K562 (cell line): ENCODE measurements at regions not wholly inside any gene's neighbourhood (a gene's known extent, or its start where the extent isn't known, plus 50 kb on each side); places are given as distances from the start of the nearest gene placed in this dataset.

ENCODE experiments used
- ATAC-seq: fragments of 200-7000 bp; cut with Tn5 transposase; 3 replicates; pipeline ENCODE4 v1.9.1; 2020; ENCODE audit warnings: moderate library complexity
- BruUV-seq: library from RNA; stranded (reverse); fragments of 400-500 nt; replicated peaks from 2 replicates; lab custom pipeline; 2021; lab: Mats Ljungman, UMichigan
- CTCF ChIA-PET: fragments of 300-600 bp; formaldehyde crosslinking; extraction: SDS; loops from one replicate; lab custom pipeline; 2021; ENCODE audit warnings: low intra/inter-chr PET ratio; lab: Yijun Ruan, JAX
- POLR2A ChIA-PET: fragments of 300-600, 350-650 bp; sonication (Branson Sonifier 250); formaldehyde crosslinking; extraction: SDS; loops from one replicate; lab custom pipeline; 2021; ENCODE audit warnings: antibody characterized with exemption, inconsistent platforms; lab: Yijun Ruan, JAX
- DNase-seq, 4 experiments: peaks; one replicate each; pipeline versions ENCODE4 v3.0.0 to v3.0.0-alpha.2; 2011 to 2018; ENCODE audit warnings: low spot score in 3 of 4, mixed read lengths in 3 of 4; ENCODE audit errors: extremely low read depth in 1 of 4
- FAIRE-seq: peaks from 2 replicates; lab custom pipeline; 2011; peaks lifted over from hg19 to GRCh38; lab: Jason Lieb, UNC
- H2AFZ ChIP-seq: 2 replicates; pipeline ENCODE4 v1.6.0; 2011; ENCODE audit warnings: low read depth, low read length, control low read depth, inconsistent platforms
- H3K27ac ChIP-seq: fragments of 200-600 bp; 3 replicates; pipeline ENCODE4 v1.8.0; 2011; ENCODE audit warnings: low read depth, mild to moderate bottlenecking, control low read depth, inconsistent platforms, low read length, moderate library complexity, mixed read lengths; ENCODE audit errors: extremely low read depth
- H3K27me3 ChIP-seq, 2 experiments: fragments of 300-600 bp in 1 of 2; 2 replicates in 1 of 2; 3 replicates in 1 of 2; pipeline versions ENCODE4 v1.6.0 to v1.8.0; 2011; ENCODE audit warnings: inconsistent platforms in 2 of 2, low read length in 2 of 2, mild to moderate bottlenecking in 1 of 2, mixed read lengths in 1 of 2, moderate library complexity in 1 of 2; ENCODE audit not compliant: control insufficient read depth in 2 of 2, insufficient read depth in 2 of 2
- H3K36me3 ChIP-seq: fragments of 300-600 bp; 3 replicates; pipeline ENCODE4 v1.8.0; 2011; ENCODE audit warnings: mild to moderate bottlenecking, low read length, inconsistent platforms; ENCODE audit not compliant: control insufficient read depth, insufficient read depth
- H3K4me1 ChIP-seq, 2 experiments: fragments of 200-600 bp in 1 of 2; replicated peaks in 1 of 2; 2 replicates in 1 of 2; 3 replicates in 1 of 2; pipeline versions ENCODE4 v1.5.1 to v1.8.0; 2011; ENCODE audit warnings: inconsistent platforms in 2 of 2, low read length in 2 of 2, mild to moderate bottlenecking in 1 of 2, mixed read lengths in 1 of 2, moderate library complexity in 1 of 2; ENCODE audit not compliant: control insufficient read depth in 2 of 2, insufficient read depth in 2 of 2
- H3K4me2 ChIP-seq: 2 replicates; pipeline ENCODE4 v1.6.1; 2011; ENCODE audit warnings: low read length, control low read depth, inconsistent platforms, mixed read lengths; ENCODE audit not compliant: insufficient read depth
- H3K4me3 ChIP-seq: fragments of 200-600 bp; sonication (generic), shearing (Covaris generic); 2 replicates; pipeline ENCODE4 v1.5.1; 2016; ENCODE audit warnings: control low read depth, inconsistent platforms
- H3K79me2 ChIP-seq: fragments of 200-600 bp; 3 replicates; pipeline ENCODE4 v1.8.0; 2011; ENCODE audit warnings: low read length, inconsistent platforms; ENCODE audit not compliant: control insufficient read depth, insufficient read depth
- H3K9ac ChIP-seq, 2 experiments: 2 replicates each; pipeline versions ENCODE4 v1.6.0 to v1.6.1; 2011; ENCODE audit warnings: low read depth in 2 of 2, low read length in 2 of 2, control low read depth in 1 of 2, inconsistent platforms in 1 of 2, mild to moderate bottlenecking in 1 of 2, mixed read lengths in 1 of 2; ENCODE audit not compliant: insufficient read depth in 1 of 2
- H3K9me1 ChIP-seq: one replicate; pipeline ENCODE4 v1.6.0; 2011; ENCODE audit warnings: inconsistent platforms, mild to moderate bottlenecking, low read length, moderate library complexity; ENCODE audit not compliant: control insufficient read depth, insufficient read depth
- H3K9me3 ChIP-seq: replicated peaks from 2 replicates; pipeline ENCODE4 v1.5.1; 2011; ENCODE audit warnings: low read depth, low read length, inconsistent platforms; ENCODE audit not compliant: control insufficient read depth, insufficient read depth
- H4K20me1 ChIP-seq: replicated peaks from 2 replicates; pipeline ENCODE4 v1.6.1; 2011; ENCODE audit warnings: low read length, inconsistent platforms, mixed read lengths; ENCODE audit not compliant: control insufficient read depth, insufficient read depth
- CBFA2T3 ChIP-seq: fragments of 450-650 bp; IDR thresholded peaks from 2 replicates; pipeline ENCODE4 v1.6.1; 2017
- FOXK1 ChIP-seq: sonication (generic); formaldehyde crosslinking; IDR thresholded peaks from 2 replicates; pipeline ENCODE4 v1.8.0; 2022; ENCODE audit warnings: missing genetic modification reagents, mild to moderate bottlenecking, borderline replicate concordance
- NEUROD1 ChIP-seq: fragments of 150-350 bp; IDR thresholded peaks from 2 replicates; pipeline ENCODE4 v1.6.1; 2014; ENCODE audit warnings: borderline replicate concordance, low read length, low read depth; ENCODE audit not compliant: partially characterized antibody
- PHF20 ChIP-seq: fragments of 450-650 bp; IDR thresholded peaks from 2 replicates; pipeline ENCODE4 v1.6.1; 2018; ENCODE audit not compliant: partially characterized antibody
- POLR2A ChIP-seq: fragments of 450-650 bp; conservative IDR thresholded peaks from 2 replicates; pipeline ENCODE4 v1.6.1; 2016
- RNF2 ChIP-seq: sonication (generic); IDR thresholded peaks from 2 replicates; pipeline ENCODE4 v1.6.1; 2016
- ZBTB34 ChIP-seq: fragments of 250-450 bp; sonication (Bioruptor Pico); IDR thresholded peaks from 2 replicates; pipeline ENCODE4 v1.8.0; 2021; ENCODE audit warnings: mild to moderate bottlenecking, moderate library complexity
- ZNF318 ChIP-seq, 2 experiments: fragments of 450-650 bp; IDR thresholded peaks; 2 replicates each; pipeline ENCODE4 v1.6.1; 2016; ENCODE audit warnings: mild to moderate bottlenecking in 2 of 2, borderline replicate concordance in 1 of 2, low read depth in 1 of 2, moderate library complexity in 1 of 2
- WGBS: fragments of 100-300 bp; shearing (Covaris generic); methylation state at CpG from one replicate; pipeline ENCODE4 v1.1.6; 2016; ENCODE audit warnings: low coverage, mixed read lengths; ENCODE audit not compliant: insufficient coverage; ENCODE audit errors: missing lambda C conversion rate; 5-methylcytosine and 5-hydroxymethylcytosine counted together
- in situ Hi-C: fragments of 300-500 bp; cut with MboI; formaldehyde crosslinking; loops from 4 replicates; pipeline ENCODE4 v1.15.0; 2018; ENCODE audit warnings: inconsistent platforms, mixed read lengths
- intact Hi-C: fragments of 100-400 bp; cut with micrococcal nuclease; formaldehyde crosslinking; loops from 2 replicates; pipeline ENCODE4 v1.14.2; 2022

- H4K20me1 ChIP-seq = no peaks in the 10 kb centered on the region
- CTCF ChIA-PET = no interaction called here
- H3K27me3 ChIP-seq = peaks cover 0 to 5% of the 10 kb centered on the region in 2 experiments; a peak in 1 of 5 replicates
- no peaks in the 10 kb centered on the region for H3K79me2 ChIP-seq
- TF ChIP-seq CBFA2T3 (no peak), ZBTB34 (CRISPR knock-in tag) (no peak)
- TF ChIP-seq, all 486 proteins: peak for 0
- intact Hi-C loops (no loop called here), in situ Hi-C loops (no loop called here)
- Histone ChIP-seq H3K9ac (no peak overlapping the region), H3K4me1 (no peaks in the 10 kb centered on the region), H3K4me3 (no peak overlapping the region), H3K9me1 (no peaks in the 10 kb centered on the region), H2AFZ (no peak overlapping the region), H3K4me2 (no peak overlapping the region), H3K27ac (no peak overlapping the region), H3K36me3 (no peaks in the 10 kb centered on the region), H3K9me3 (no peaks in the 10 kb centered on the region)
- ATAC-seq = no peak
- FAIRE-seq = no peak
- DNase-seq = no peak
- WGBS = 1% methylated on average over 5 of the region's 5 CpGs
- no TSS peak for BruUV-seq
- POLR2A ChIA-PET = no interaction called here
These were observed 498.1 kb upstream of the PSMD7 start for GRCh38 chr16:73798471-73798870.

- Histone ChIP-seq H3K27me3 (peaks cover 2 to 5% of the 10 kb centered on the region in 2 experiments; a peak in 1 of 5 replicates), H3K9me1 (no peaks in the 10 kb centered on the region), H3K27ac (no peak overlapping the region), H3K79me2 (no peaks in the 10 kb centered on the region), H3K9ac (no peak overlapping the region), H3K4me2 (no peak overlapping the region), H3K4me3 (no peak overlapping the region), H2AFZ (no peak overlapping the region), H3K36me3 (no peaks in the 10 kb centered on the region), H3K4me1 (no peaks in the 10 kb centered on the region), H3K9me3 (no peaks in the 10 kb centered on the region), H4K20me1 (no peaks in the 10 kb centered on the region)
- in situ Hi-C loops (no loop called here), intact Hi-C loops (no loop called here)
- POLR2A ChIA-PET = no interaction called here
- CTCF ChIA-PET = no interaction called here
- WGBS = 0% methylated on average over 1 of the region's 1 CpG
- FAIRE-seq (no peak), DNase-seq (no peak), ATAC-seq (no peak)
- BruUV-seq = no TSS peak
- TF ChIP-seq RNF2 (no peak), FOXK1 (CRISPR knock-in tag) (no peak), NEUROD1 (no peak), PHF20 (no peak), ZNF318 (IDR thresholded peaks at IDR 0.05; ENCODE audit: borderline replicate concordance in 1 of 2, low read depth in 1 of 2) (no peak), POLR2A (no peak)
These were observed 499.5 kb upstream of the PSMD7 start for GRCh38 chr16:73797115-73797514.
